PC-3 (cell line): ENCODE measurements at regions not wholly inside any gene's neighbourhood (a gene's known extent, or its start where the extent isn't known, plus 50 kb on each side); places are given as distances from the start of the nearest gene placed in this dataset.
A peak's percentile ranks its signal among the peaks of the same experiment; 100 is the strongest.

ENCODE experiments used
- ATAC-seq: fragments of 200-7000 bp; cut with Tn5 transposase; 2 replicates; pipeline ENCODE4 v1.9.1; 2020; ENCODE audit warnings: mild to moderate bottlenecking, moderate library complexity
- BruUV-seq: library from RNA; stranded (reverse); fragments of 400-500 nt; replicated peaks from 2 replicates; lab custom pipeline; 2021; lab: Mats Ljungman, UMichigan
- CTCF ChIA-PET: fragments of 300-600 bp; sonication (Branson Sonifier 250); formaldehyde crosslinking; loops from one replicate; lab custom pipeline; 2022; ENCODE audit warnings: antibody characterized with exemption; lab: Charles Lee
- POLR2A ChIA-PET: fragments of 300-600 bp; sonication (Branson Sonifier 250); formaldehyde crosslinking; loops from one replicate; lab custom pipeline; 2022; ENCODE audit warnings: antibody characterized with exemption; ENCODE audit not compliant: unreplicated experiment; lab: Charles Lee
- DNase-seq: peaks from one replicate; pipeline ENCODE4 v3.0.0-alpha.2; 2015
- H2AFZ ChIP-seq: fragments of 300-600 bp; sonication (generic); 2 replicates; pipeline ENCODE4 v1.6.0; 2016; ENCODE audit warnings: antibody characterized with exemption, low read length
- H3F3A ChIP-seq: fragments of 300-600 bp; sonication (generic); one replicate; pipeline ENCODE4 v1.6.0; 2017; ENCODE audit warnings: antibody characterized with exemption, low read length, control low read depth, mild to moderate bottlenecking; ENCODE audit not compliant: unreplicated experiment
- H3K27ac ChIP-seq: fragments of 300-600 bp; sonication (generic); 2 replicates; pipeline ENCODE4 v1.5.1; 2016; ENCODE audit warnings: mild to moderate bottlenecking, low read length
- H3K27me3 ChIP-seq: fragments of 300-600 bp; sonication (generic); 2 replicates; pipeline ENCODE4 v1.6.1; 2016; ENCODE audit warnings: low read length, mixed read lengths
- H3K36me3 ChIP-seq: fragments of 300-600 bp; sonication (generic); 2 replicates; pipeline ENCODE4 v1.6.1; 2016; ENCODE audit warnings: low read depth, mixed run types, low read length, mixed read lengths
- H3K4me1 ChIP-seq: fragments of 300-600 bp; sonication (generic); 2 replicates; pipeline ENCODE4 v1.5.1; 2016; ENCODE audit warnings: low read length; ENCODE audit not compliant: insufficient read depth
- H3K4me2 ChIP-seq: fragments of 300-600 bp; sonication (generic); 2 replicates; pipeline ENCODE4 v1.6.0; 2016; ENCODE audit warnings: low read length
- H3K4me3 ChIP-seq: fragments of 300-600 bp; sonication (generic); 2 replicates; pipeline ENCODE4 v1.5.1; 2016; ENCODE audit warnings: mild to moderate bottlenecking, low read length, mixed read lengths
- H3K79me2 ChIP-seq: fragments of 300-600 bp; sonication (generic); 2 replicates; pipeline ENCODE4 v1.6.1; 2017; ENCODE audit warnings: low read length, mixed read lengths
- H3K9ac ChIP-seq: fragments of 300-600 bp; sonication (generic); 2 replicates; pipeline ENCODE4 v1.6.0; 2016; ENCODE audit warnings: mild to moderate bottlenecking, low read length
- H3K9me2 ChIP-seq: fragments of 300-600 bp; sonication (generic); replicated peaks from 2 replicates; pipeline ENCODE4 v1.6.1; 2016; ENCODE audit warnings: mixed run types, low read length, mixed read lengths
- H3K9me3 ChIP-seq: fragments of 300-600 bp; sonication (generic); 2 replicates; pipeline ENCODE4 v1.6.1; 2016; ENCODE audit warnings: low read length, mixed read lengths
- H4K20me1 ChIP-seq: fragments of 300-600 bp; sonication (generic); 2 replicates; pipeline ENCODE4 v1.6.1; 2016; ENCODE audit warnings: low read length, mixed read lengths
- CTCF ChIP-seq: fragments of 300-600 bp; sonication (generic); conservative IDR thresholded peaks from 2 replicates; pipeline ENCODE4 v1.5.1; 2017; ENCODE audit warnings: antibody characterized with exemption, low read depth, mild to moderate bottlenecking, low read length
- EZH2 ChIP-seq: fragments of 300-600 bp; sonication (generic); IDR thresholded peaks from one replicate; pipeline ENCODE4 v1.6.1; 2017; ENCODE audit warnings: antibody characterized with exemption, mild to moderate bottlenecking, low read length; ENCODE audit not compliant: unreplicated experiment
- EZH2phosphoT487 ChIP-seq: fragments of 300-600 bp; sonication (generic); IDR thresholded peaks from 2 replicates; pipeline ENCODE4 v1.6.1; 2018; ENCODE audit warnings: mild to moderate bottlenecking, antibody characterized with exemption, low read length, borderline replicate concordance
- intact Hi-C: fragments of 100-400 bp; cut with micrococcal nuclease; formaldehyde crosslinking; loops from 2 replicates; pipeline ENCODE4 v1.9.0; 2023

DNA sequence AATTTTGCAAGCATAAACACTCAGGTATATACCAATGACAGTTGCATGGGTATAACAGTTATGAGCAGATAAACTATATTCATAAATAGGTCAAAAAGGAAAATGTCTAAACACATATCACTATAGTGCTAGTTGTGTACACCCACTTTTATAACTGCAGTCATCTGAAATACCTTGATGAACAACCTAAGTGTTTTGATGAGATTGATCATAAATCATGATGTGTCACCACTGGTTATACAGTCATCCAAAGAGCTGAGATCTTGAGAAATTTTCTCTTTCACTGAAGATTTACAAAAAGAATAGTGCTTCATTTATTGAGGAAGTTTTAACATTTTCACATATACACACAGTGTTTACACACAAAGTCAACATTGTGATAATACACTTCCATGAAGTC lies 78.6 kb upstream of the SLC25A13 start:
- POLR2A ChIA-PET, result no interaction called here
- no peak overlapping the region for H3K9ac ChIP-seq
- H3K4me1 ChIP-seq, result no peaks in the 10 kb centered on the region
- H4K20me1 ChIP-seq, result no peaks in the 10 kb centered on the region
- DNase-seq (peak; percentile 49), ATAC-seq (no peak)
- CTCF ChIA-PET, result no interaction called here
- no peaks in the 10 kb centered on the region for H3F3A ChIP-seq
- no peaks in the 10 kb centered on the region for H3K36me3 ChIP-seq
- no peak overlapping the region for H3K27ac ChIP-seq
- no peak overlapping the region for H3K4me2 ChIP-seq
- H3K4me3 ChIP-seq, result no peak overlapping the region
- no peaks in the 10 kb centered on the region for H3K9me2 ChIP-seq
- no peaks in the 10 kb centered on the region for H3K27me3 ChIP-seq
- no peak overlapping the region for H2AFZ ChIP-seq
- intact Hi-C loops, result no loop called here
- no TSS peak for BruUV-seq
- no peak for TF ChIP-seq EZH2
- no peak for TF ChIP-seq EZH2phosphoT487
- TF ChIP-seq CTCF, result no peak
- H3K9me3 ChIP-seq, result no peaks in the 10 kb centered on the region
- no peaks in the 10 kb centered on the region for H3K79me2 ChIP-seq

GRCh38 chr7:96400001-96400400 lies 78.1 kb upstream of the SLC25A13 start:
- intact Hi-C loops, result no loop called here
- no TSS peak for BruUV-seq
- no peaks in the 10 kb centered on the region for H3F3A ChIP-seq
- H4K20me1 ChIP-seq, result no peaks in the 10 kb centered on the region
- H3K4me2 ChIP-seq, result no peak overlapping the region
- H3K9me3 ChIP-seq, result no peaks in the 10 kb centered on the region
- no peak for ATAC-seq
- no peak overlapping the region for H3K27ac ChIP-seq
- H3K27me3 ChIP-seq, result no peaks in the 10 kb centered on the region
- ChIA-PET CTCF (no interaction called here), POLR2A (no interaction called here)
- H3K9ac ChIP-seq, result no peak overlapping the region
- H3K79me2 ChIP-seq, result no peaks in the 10 kb centered on the region
- TF ChIP-seq CTCF, result no peak
- TF ChIP-seq EZH2, result no peak
- TF ChIP-seq EZH2phosphoT487, result no peak
- no peak overlapping the region for H2AFZ ChIP-seq
- no peaks in the 10 kb centered on the region for H3K36me3 ChIP-seq
- no peak overlapping the region for H3K4me3 ChIP-seq
- DNase-seq, result no peak
- H3K9me2 ChIP-seq, result no peaks in the 10 kb centered on the region
- H3K4me1 ChIP-seq, result no peaks in the 10 kb centered on the region

DNA sequence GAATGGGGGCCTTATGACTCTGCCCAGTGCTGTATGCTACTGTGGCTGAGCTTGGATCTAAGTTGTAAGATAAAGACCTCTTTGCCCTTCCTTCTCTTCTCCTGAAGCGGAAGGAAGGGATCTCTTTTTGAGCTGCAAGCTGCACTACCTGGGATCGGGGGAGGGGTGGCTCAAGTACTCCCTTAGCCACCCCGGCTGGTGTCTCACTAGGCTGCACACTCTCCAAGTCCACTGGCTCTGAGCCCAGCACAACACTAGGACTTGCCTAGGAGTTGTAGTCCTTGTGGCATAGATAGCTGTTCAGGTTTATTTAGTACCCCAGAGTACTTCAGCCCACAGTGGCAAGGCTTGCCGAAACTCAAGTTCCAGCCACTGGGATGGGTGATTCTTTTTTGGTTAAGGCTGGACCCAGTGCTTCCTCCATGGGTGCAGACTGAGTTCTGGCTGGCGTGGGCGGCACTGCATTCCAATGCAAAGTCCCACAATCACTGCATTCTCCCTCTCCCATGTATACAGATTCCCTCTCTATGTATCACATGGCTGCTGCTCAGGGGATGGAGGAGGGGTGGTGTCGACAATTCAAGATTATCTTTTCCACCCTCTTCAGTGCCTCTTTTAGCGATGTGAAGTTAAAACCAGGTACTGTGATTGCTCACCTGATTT lies 76.2 kb upstream of the SLC25A13 start:
- Histone ChIP-seq H2AFZ (no peak overlapping the region), H3K4me2 (no peak overlapping the region)

More for the DNA sequence above, 76.2 kb upstream of the SLC25A13 start:
- Histone ChIP-seq H3K36me3 (no peaks in the 10 kb centered on the region), H3K27me3 (no peaks in the 10 kb centered on the region), H4K20me1 (no peaks in the 10 kb centered on the region), H3K9me2 (no peaks in the 10 kb centered on the region), H3K4me1 (no peaks in the 10 kb centered on the region), H3K79me2 (no peaks in the 10 kb centered on the region), H3K9ac (no peak overlapping the region), H3K9me3 (no peaks in the 10 kb centered on the region), H3K4me3 (no peak overlapping the region), H3K27ac (no peak overlapping the region), H3F3A (no peaks in the 10 kb centered on the region)
- ChIA-PET POLR2A (no interaction called here), CTCF (no interaction called here)
- TF ChIP-seq CTCF, result no peak
- no peak for TF ChIP-seq EZH2phosphoT487
- no peak for TF ChIP-seq EZH2
- intact Hi-C loops, result no loop called here
- DNase-seq, result no peak
- ATAC-seq, result no peak
- no TSS peak for BruUV-seq
